ENCODE measurements at regions not wholly inside any gene's neighbourhood (a gene's known extent, or its start where the extent isn't known, plus 50 kb on each side); places are given as distances from the start of the nearest gene placed in this dataset.

DNA sequence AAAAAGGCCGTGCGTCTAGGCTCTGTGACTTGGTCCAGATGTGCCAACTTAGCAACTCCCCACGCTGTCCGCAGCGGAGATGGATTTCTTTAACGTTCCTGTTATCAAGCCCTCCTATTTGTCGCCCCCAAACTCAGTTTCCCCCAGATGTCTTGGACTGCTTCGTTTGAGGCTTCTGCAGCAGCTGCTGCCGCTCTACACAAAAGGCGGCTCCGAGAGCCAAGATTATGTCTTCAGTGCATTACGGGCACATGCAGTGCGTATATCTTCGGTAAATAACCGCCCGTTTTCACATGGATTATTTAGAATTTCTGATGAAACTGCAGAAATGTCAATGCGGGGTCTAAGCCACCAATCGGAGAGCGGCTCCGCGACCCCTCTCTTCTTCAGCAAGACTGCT is 240.6 kb upstream of the ZFHX3 start:
- Histone ChIP-seq H3K4me2 (no peak overlapping the region), H3K4me1 (ENCODE audit: insufficient read depth) (peaks cover 4% of the 10 kb centered on the region; the same call in 1 of the 2 replicates), H3K4me3 (no peak overlapping the region), H3K27me3 (ENCODE audit: insufficient read depth) (no peaks in the 10 kb centered on the region), H3F3A (replicated peaks; ENCODE audit: low read depth) (no peaks in the 10 kb centered on the region), H3K79me2 (replicated peaks; ENCODE audit: insufficient read depth) (no peaks in the 10 kb centered on the region), H3K36me3 (ENCODE audit: insufficient read depth) (no peaks in the 10 kb centered on the region), H4K20me1 (replicated peaks; ENCODE audit: insufficient read depth) (no peaks in the 10 kb centered on the region), H3K9me2 (ENCODE audit: insufficient read depth) (peaks cover 14% of the 10 kb centered on the region; the same call in 1 of the 2 replicates), H3K27ac (ENCODE audit: low read depth) (no peak overlapping the region), H2AFZ (peak overlapping the region; percentile 80)
- ATAC-seq (no peak), DNase-seq (ENCODE audit: low spot score) (no peak)
- peaks cover 10% of the 10 kb centered on the region; the same call in 2 of the 3 replicates for H3K4me1 Mint-ChIP-seq
- H3K36me3 Mint-ChIP-seq (ENCODE audit: low read depth) = no peaks in the 10 kb centered on the region
- no peaks in the 10 kb centered on the region; the same call in 2 of the 3 replicates for H3K9me3 Mint-ChIP-seq
- H3K4me3 Mint-ChIP-seq = no peak overlapping the region
- TF ChIP-seq, protein P1, sequence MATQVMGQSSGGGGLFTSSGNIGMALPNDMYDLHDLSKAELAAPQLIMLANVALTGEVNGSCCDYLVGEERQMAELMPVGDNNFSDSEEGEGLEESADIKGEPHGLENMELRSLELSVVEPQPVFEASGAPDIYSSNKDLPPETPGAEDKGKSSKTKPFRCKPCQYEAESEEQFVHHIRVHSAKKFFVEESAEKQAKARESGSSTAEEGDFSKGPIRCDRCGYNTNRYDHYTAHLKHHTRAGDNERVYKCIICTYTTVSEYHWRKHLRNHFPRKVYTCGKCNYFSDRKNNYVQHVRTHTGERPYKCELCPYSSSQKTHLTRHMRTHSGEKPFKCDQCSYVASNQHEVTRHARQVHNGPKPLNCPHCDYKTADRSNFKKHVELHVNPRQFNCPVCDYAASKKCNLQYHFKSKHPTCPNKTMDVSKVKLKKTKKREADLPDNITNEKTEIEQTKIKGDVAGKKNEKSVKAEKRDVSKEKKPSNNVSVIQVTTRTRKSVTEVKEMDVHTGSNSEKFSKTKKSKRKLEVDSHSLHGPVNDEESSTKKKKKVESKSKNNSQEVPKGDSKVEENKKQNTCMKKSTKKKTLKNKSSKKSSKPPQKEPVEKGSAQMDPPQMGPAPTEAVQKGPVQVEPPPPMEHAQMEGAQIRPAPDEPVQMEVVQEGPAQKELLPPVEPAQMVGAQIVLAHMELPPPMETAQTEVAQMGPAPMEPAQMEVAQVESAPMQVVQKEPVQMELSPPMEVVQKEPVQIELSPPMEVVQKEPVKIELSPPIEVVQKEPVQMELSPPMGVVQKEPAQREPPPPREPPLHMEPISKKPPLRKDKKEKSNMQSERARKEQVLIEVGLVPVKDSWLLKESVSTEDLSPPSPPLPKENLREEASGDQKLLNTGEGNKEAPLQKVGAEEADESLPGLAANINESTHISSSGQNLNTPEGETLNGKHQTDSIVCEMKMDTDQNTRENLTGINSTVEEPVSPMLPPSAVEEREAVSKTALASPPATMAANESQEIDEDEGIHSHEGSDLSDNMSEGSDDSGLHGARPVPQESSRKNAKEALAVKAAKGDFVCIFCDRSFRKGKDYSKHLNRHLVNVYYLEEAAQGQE (IDR thresholded peaks at IDR 0.05; ENCODE audit: unreplicated experiment) = no peak
- no peak for TF ChIP-seq ZNF114 (CRISPR knock-in tag; IDR thresholded peaks at IDR 0.05)
- no peak for TF ChIP-seq CREB1 (CRISPR knock-in tag; IDR thresholded peaks at IDR 0.05; ENCODE audit: low read depth)
- TF ChIP-seq, protein P2, sequence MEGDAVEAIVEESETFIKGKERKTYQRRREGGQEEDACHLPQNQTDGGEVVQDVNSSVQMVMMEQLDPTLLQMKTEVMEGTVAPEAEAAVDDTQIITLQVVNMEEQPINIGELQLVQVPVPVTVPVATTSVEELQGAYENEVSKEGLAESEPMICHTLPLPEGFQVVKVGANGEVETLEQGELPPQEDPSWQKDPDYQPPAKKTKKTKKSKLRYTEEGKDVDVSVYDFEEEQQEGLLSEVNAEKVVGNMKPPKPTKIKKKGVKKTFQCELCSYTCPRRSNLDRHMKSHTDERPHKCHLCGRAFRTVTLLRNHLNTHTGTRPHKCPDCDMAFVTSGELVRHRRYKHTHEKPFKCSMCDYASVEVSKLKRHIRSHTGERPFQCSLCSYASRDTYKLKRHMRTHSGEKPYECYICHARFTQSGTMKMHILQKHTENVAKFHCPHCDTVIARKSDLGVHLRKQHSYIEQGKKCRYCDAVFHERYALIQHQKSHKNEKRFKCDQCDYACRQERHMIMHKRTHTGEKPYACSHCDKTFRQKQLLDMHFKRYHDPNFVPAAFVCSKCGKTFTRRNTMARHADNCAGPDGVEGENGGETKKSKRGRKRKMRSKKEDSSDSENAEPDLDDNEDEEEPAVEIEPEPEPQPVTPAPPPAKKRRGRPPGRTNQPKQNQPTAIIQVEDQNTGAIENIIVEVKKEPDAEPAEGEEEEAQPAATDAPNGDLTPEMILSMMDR (conservative IDR thresholded peaks at IDR 0.05; ENCODE audit: low read depth in 2 of 2) = no peak
- TF ChIP-seq EZH2 (IDR thresholded peaks at IDR 0.05; ENCODE audit: low read depth, unreplicated experiment) = no peak
- TF ChIP-seq EZH2phosphoT487 (IDR thresholded peaks at IDR 0.05; ENCODE audit: unreplicated experiment) = no peak
- TF ChIP-seq STAT1 (IDR thresholded peaks at IDR 0.05; ENCODE audit: unreplicated experiment) = no peak
- TF ChIP-seq, protein P3, sequence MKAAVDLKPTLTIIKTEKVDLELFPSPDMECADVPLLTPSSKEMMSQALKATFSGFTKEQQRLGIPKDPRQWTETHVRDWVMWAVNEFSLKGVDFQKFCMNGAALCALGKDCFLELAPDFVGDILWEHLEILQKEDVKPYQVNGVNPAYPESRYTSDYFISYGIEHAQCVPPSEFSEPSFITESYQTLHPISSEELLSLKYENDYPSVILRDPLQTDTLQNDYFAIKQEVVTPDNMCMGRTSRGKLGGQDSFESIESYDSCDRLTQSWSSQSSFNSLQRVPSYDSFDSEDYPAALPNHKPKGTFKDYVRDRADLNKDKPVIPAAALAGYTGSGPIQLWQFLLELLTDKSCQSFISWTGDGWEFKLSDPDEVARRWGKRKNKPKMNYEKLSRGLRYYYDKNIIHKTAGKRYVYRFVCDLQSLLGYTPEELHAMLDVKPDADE (IDR thresholded peaks at IDR 0.05) = no peak
- no peak for TF ChIP-seq POLR2AphosphoS5 (IDR thresholded peaks at IDR 0.05; ENCODE audit: low read depth)
- TF ChIP-seq, protein P4, sequence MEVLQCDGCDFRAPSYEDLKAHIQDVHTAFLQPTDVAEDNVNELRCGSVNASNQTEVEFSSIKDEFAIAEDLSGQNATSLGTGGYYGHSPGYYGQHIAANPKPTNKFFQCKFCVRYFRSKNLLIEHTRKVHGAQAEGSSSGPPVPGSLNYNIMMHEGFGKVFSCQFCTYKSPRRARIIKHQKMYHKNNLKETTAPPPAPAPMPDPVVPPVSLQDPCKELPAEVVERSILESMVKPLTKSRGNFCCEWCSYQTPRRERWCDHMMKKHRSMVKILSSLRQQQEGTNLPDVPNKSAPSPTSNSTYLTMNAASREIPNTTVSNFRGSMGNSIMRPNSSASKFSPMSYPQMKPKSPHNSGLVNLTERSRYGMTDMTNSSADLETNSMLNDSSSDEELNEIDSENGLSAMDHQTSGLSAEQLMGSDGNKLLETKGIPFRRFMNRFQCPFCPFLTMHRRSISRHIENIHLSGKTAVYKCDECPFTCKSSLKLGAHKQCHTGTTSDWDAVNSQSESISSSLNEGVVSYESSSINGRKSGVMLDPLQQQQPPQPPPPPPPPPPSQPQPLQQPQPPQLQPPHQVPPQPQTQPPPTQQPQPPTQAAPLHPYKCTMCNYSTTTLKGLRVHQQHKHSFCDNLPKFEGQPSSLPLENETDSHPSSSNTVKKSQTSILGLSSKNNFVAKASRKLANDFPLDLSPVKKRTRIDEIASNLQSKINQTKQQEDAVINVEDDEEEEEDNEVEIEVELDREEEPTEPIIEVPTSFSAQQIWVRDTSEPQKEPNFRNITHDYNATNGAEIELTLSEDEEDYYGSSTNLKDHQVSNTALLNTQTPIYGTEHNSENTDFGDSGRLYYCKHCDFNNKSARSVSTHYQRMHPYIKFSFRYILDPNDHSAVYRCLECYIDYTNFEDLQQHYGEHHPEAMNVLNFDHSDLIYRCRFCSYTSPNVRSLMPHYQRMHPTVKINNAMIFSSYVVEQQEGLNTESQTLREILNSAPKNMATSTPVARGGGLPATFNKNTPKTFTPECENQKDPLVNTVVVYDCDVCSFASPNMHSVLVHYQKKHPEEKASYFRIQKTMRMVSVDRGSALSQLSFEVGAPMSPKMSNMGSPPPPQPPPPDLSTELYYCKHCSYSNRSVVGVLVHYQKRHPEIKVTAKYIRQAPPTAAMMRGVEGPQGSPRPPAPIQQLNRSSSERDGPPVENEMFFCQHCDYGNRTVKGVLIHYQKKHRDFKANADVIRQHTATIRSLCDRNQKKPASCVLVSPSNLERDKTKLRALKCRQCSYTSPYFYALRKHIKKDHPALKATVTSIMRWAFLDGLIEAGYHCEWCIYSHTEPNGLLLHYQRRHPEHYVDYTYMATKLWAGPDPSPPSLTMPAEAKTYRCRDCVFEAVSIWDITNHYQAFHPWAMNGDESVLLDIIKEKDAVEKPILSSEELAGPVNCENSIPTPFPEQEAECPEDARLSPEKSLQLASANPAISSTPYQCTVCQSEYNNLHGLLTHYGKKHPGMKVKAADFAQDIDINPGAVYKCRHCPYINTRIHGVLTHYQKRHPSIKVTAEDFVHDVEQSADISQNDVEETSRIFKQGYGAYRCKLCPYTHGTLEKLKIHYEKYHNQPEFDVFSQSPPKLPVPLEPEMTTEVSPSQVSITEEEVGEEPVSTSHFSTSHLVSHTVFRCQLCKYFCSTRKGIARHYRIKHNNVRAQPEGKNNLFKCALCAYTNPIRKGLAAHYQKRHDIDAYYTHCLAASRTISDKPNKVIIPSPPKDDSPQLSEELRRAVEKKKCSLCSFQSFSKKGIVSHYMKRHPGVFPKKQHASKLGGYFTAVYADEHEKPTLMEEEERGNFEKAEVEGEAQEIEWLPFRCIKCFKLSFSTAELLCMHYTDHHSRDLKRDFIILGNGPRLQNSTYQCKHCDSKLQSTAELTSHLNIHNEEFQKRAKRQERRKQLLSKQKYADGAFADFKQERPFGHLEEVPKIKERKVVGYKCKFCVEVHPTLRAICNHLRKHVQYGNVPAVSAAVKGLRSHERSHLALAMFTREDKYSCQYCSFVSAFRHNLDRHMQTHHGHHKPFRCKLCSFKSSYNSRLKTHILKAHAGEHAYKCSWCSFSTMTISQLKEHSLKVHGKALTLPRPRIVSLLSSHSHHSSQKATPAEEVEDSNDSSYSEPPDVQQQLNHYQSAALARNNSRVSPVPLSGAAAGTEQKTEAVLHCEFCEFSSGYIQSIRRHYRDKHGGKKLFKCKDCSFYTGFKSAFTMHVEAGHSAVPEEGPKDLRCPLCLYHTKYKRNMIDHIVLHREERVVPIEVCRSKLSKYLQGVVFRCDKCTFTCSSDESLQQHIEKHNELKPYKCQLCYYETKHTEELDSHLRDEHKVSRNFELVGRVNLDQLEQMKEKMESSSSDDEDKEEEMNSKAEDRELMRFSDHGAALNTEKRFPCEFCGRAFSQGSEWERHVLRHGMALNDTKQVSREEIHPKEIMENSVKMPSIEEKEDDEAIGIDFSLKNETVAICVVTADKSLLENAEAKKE (CRISPR knock-in tag; IDR thresholded peaks at IDR 0.05) = no peak
- no peak for TF ChIP-seq NANOG (IDR thresholded peaks at IDR 0.05; ENCODE audit: borderline replicate concordance)
- no peak for TF ChIP-seq ZNF331 (CRISPR knock-in tag; IDR thresholded peaks at IDR 0.05; ENCODE audit: low read depth)
- TF ChIP-seq JUNB (IDR thresholded peaks at IDR 0.05; ENCODE audit: unreplicated experiment) = no peak
- H3K27me3 Mint-ChIP-seq (ENCODE audit: insufficient read depth, low read depth, poor library complexity) = peaks cover 3% of the 10 kb centered on the region
- H3K27ac Mint-ChIP-seq = no peak overlapping the region
